Osteoblast (primary cell): ENCODE measurements at regions not wholly inside any gene's neighbourhood (a gene's known extent, or its start where the extent isn't known, plus 50 kb on each side); places are given as distances from the start of the nearest gene placed in this dataset.

ENCODE experiments used
- DNase-seq: peaks from one replicate; pipeline ENCODE4 v3.0.0; 2011; ENCODE audit warnings: low spot score, mixed read lengths; ENCODE audit not compliant: insufficient read length; ENCODE audit errors: missing footprints
- H2AFZ ChIP-seq: 2 replicates; pipeline ENCODE4 v1.6.0; 2011; ENCODE audit warnings: mild to moderate bottlenecking, low read length
- H3K27ac ChIP-seq: 2 replicates; pipeline ENCODE4 v1.5.1; 2011; ENCODE audit warnings: mild to moderate bottlenecking, low read depth, low read length, moderate library complexity
- H3K27me3 ChIP-seq: 2 replicates; pipeline ENCODE4 v1.6.0; 2012; ENCODE audit warnings: mild to moderate bottlenecking, control low read depth, inconsistent platforms, low read length, moderate library complexity; ENCODE audit not compliant: insufficient read depth
- H3K36me3 ChIP-seq: 2 replicates; pipeline ENCODE4 v1.5.1; 2011; ENCODE audit warnings: mild to moderate bottlenecking, low read length, control low read depth, moderate library complexity; ENCODE audit not compliant: insufficient read depth
- H3K4me1 ChIP-seq: 2 replicates; pipeline ENCODE4 v1.5.1; 2011; ENCODE audit warnings: mild to moderate bottlenecking, low read length, control low read depth, moderate library complexity; ENCODE audit not compliant: insufficient read depth
- H3K4me2 ChIP-seq: 2 replicates; pipeline ENCODE4 v1.6.0; 2011; ENCODE audit warnings: mild to moderate bottlenecking, low read length; ENCODE audit not compliant: insufficient read depth
- H3K4me3 ChIP-seq: fragments of 200-600 bp; sonication (generic); 3 replicates; pipeline ENCODE4 v1.5.1; 2012; ENCODE audit warnings: mild to moderate bottlenecking, low read length, inconsistent platforms; ENCODE audit not compliant: insufficient read depth
- H3K79me2 ChIP-seq: 2 replicates; pipeline ENCODE4 v1.6.0; 2012; ENCODE audit warnings: mild to moderate bottlenecking, low read length, control low read depth, inconsistent platforms; ENCODE audit not compliant: insufficient read depth
- H3K9me3 ChIP-seq: 2 replicates; pipeline ENCODE4 v1.5.1; 2011; ENCODE audit warnings: low read depth, low read length, control low read depth
- H4K20me1 ChIP-seq: 2 replicates; pipeline ENCODE4 v1.6.0; 2012; ENCODE audit warnings: mild to moderate bottlenecking, low read length, control low read depth; ENCODE audit not compliant: insufficient read depth
- CTCF ChIP-seq: IDR thresholded peaks from 2 replicates; pipeline ENCODE4 v1.5.1; 2011; ENCODE audit warnings: mild to moderate bottlenecking, low read depth, low read length, moderate library complexity; ENCODE audit errors: extremely low read depth

- Histone ChIP-seq H3K27ac (no peak overlapping the region), H3K9me3 (no peaks in the 10 kb centered on the region), H4K20me1 (no peaks in the 10 kb centered on the region), H3K4me2 (no peak overlapping the region), H3K36me3 (no peaks in the 10 kb centered on the region), H3K4me1 (no peaks in the 10 kb centered on the region), H2AFZ (no peak overlapping the region), H3K27me3 (no peaks in the 10 kb centered on the region), H3K79me2 (no peaks in the 10 kb centered on the region), H3K4me3 (no peak overlapping the region)
- peak; percentile 60 for DNase-seq
- peak; percentile 38 for TF ChIP-seq CTCF
Measured at GRCh38 chr4:188246488-188246887, 107.2 kb downstream of the TRIML1 start.

GRCh38 chr4:188254211-188254610 is 115.0 kb downstream of the TRIML1 start:
- Histone ChIP-seq H4K20me1 (no peaks in the 10 kb centered on the region), H3K4me1 (no peaks in the 10 kb centered on the region), H3K27ac (no peak overlapping the region), H3K27me3 (no peaks in the 10 kb centered on the region), H3K9me3 (no peaks in the 10 kb centered on the region), H3K36me3 (no peaks in the 10 kb centered on the region), H3K4me2 (no peak overlapping the region), H3K4me3 (no peak overlapping the region), H3K79me2 (no peaks in the 10 kb centered on the region), H2AFZ (no peak overlapping the region)
- peak; percentile 19 for DNase-seq
- no peak for TF ChIP-seq CTCF

- Histone ChIP-seq H3K27ac (peak overlapping the region; percentile 35), H3K79me2 (no peaks in the 10 kb centered on the region), H4K20me1 (no peaks in the 10 kb centered on the region), H3K36me3 (no peaks in the 10 kb centered on the region), H2AFZ (no peak overlapping the region), H3K4me1 (peaks cover 12% of the 10 kb centered on the region), H3K4me2 (peak overlapping the region; percentile 41), H3K9me3 (no peaks in the 10 kb centered on the region), H3K27me3 (no peaks in the 10 kb centered on the region), H3K4me3 (no peak overlapping the region)
- DNase-seq: peak; percentile 78
- TF ChIP-seq CTCF: no peak
Measured at GRCh38 chr4:188262464-188262863, 123.2 kb downstream of the TRIML1 start.

- DNase-seq: no peak
- Histone ChIP-seq H3K36me3 (no peaks in the 10 kb centered on the region), H3K27me3 (no peaks in the 10 kb centered on the region), H4K20me1 (no peaks in the 10 kb centered on the region), H2AFZ (no peak overlapping the region), H3K27ac (no peak overlapping the region), H3K9me3 (no peaks in the 10 kb centered on the region), H3K79me2 (no peaks in the 10 kb centered on the region), H3K4me2 (no peak overlapping the region), H3K4me3 (no peak overlapping the region), H3K4me1 (peaks cover 12% of the 10 kb centered on the region)
- TF ChIP-seq CTCF: no peak
Measured at GRCh38 chr4:188263321-188263720, 124.1 kb downstream of the TRIML1 start.
